Caco-2 (cell line): ENCODE measurements at regions not wholly inside any gene's neighbourhood (a gene's known extent, or its start where the extent isn't known, plus 50 kb on each side); places are given as distances from the start of the nearest gene placed in this dataset.
"Not testable (repeated sequence)": the region's sequence is repeated elsewhere in the genome, so short reads cannot be mapped to it uniquely, and the experiment has no call there.

Source experiments
- BruUV-seq: library from RNA; stranded (reverse); fragments of 400-500 nt; replicated peaks from 2 replicates; lab custom pipeline; 2021; lab: Mats Ljungman, UMichigan
- CTCF ChIA-PET: fragments of 300-600 bp; sonication (Branson Sonifier 250); formaldehyde crosslinking; loops from one replicate; lab custom pipeline; 2022; ENCODE audit warnings: antibody characterized with exemption; lab: Charles Lee
- POLR2A ChIA-PET: fragments of 300-600 bp; sonication (Branson Sonifier 250); formaldehyde crosslinking; loops from one replicate; lab custom pipeline; 2022; ENCODE audit warnings: antibody characterized with exemption; lab: Charles Lee
- DNase-seq, 2 experiments: peaks; one replicate each; pipeline versions ENCODE4 v3.0.0 to v3.0.0-alpha.2; 2020 to 2022
- H3K27me3 ChIP-seq: replicated peaks from 2 replicates; pipeline ENCODE4 v1.6.0; 2011; ENCODE audit warnings: low read length; ENCODE audit not compliant: control insufficient read depth, insufficient read depth
- H3K36me3 ChIP-seq: 2 replicates; pipeline ENCODE4 v1.5.1; 2011; ENCODE audit warnings: low read length; ENCODE audit not compliant: control insufficient read depth, insufficient read depth
- H3K4me1 ChIP-seq: fragments of 250-450 bp; sonication (Bioruptor Pico); 2 replicates; pipeline ENCODE4 v1.5.1; 2020; ENCODE audit warnings: mild to moderate bottlenecking
- H3K4me3 ChIP-seq: 2 replicates; pipeline ENCODE4 v1.5.1; 2011; ENCODE audit warnings: low read depth, mild to moderate bottlenecking, control low read depth, low read length
- H3K9me3 ChIP-seq: fragments of 250-450 bp; sonication (Bioruptor Pico); 2 replicates; pipeline ENCODE4 v1.5.1; 2020; ENCODE audit warnings: mild to moderate bottlenecking, moderate library complexity
- H3K27ac Mint-ChIP-seq: one replicate; pipeline ENCODE4 v1.8.0; 2022; ENCODE audit warnings: mixed read lengths; ENCODE audit not compliant: unreplicated experiment
- H3K27me3 Mint-ChIP-seq: one replicate; pipeline ENCODE4 v1.8.0; 2022; ENCODE audit warnings: mixed read lengths; ENCODE audit not compliant: insufficient read depth, unreplicated experiment
- H3K36me3 Mint-ChIP-seq: one replicate; pipeline ENCODE4 v1.8.0; 2022; ENCODE audit warnings: mild to moderate bottlenecking, mixed read lengths; ENCODE audit not compliant: insufficient read depth, unreplicated experiment
- H3K4me1 Mint-ChIP-seq: one replicate; pipeline ENCODE4 v1.8.0; 2022; ENCODE audit warnings: low read depth, mixed read lengths; ENCODE audit not compliant: unreplicated experiment
- H3K4me3 Mint-ChIP-seq: one replicate; pipeline ENCODE4 v1.8.0; 2022; ENCODE audit warnings: mild to moderate bottlenecking, moderate library complexity, mixed read lengths; ENCODE audit not compliant: unreplicated experiment
- H3K9me3 Mint-ChIP-seq: one replicate; pipeline ENCODE4 v1.8.0; 2022; ENCODE audit warnings: mixed read lengths; ENCODE audit not compliant: unreplicated experiment
- CTCF ChIP-seq, 2 experiments: fragments of 200-600 bp in 1 of 2; IDR thresholded peaks; 1 replicate in 1 of 2; 2 replicates in 1 of 2; pipeline versions ENCODE4 v1.5.1 to v1.8.0; 2011 to 2022; ENCODE audit warnings: antibody characterized with exemption in 1 of 2, control low read depth in 1 of 2, inconsistent platforms in 1 of 2, low read depth in 1 of 2, low read length in 1 of 2, mild to moderate bottlenecking in 1 of 2, moderate library complexity in 1 of 2; ENCODE audit not compliant: insufficient read depth in 1 of 2, severe bottlenecking in 1 of 2, unreplicated experiment in 1 of 2
- intact Hi-C: fragments of 100-400 bp; cut with micrococcal nuclease; formaldehyde crosslinking; loops from one replicate; pipeline ENCODE4 v1.10.0; 2022; ENCODE audit not compliant: unreplicated experiment

- DNase-seq = no peak
- intact Hi-C loops = no loop called here
- no peaks in the 10 kb centered on the region for H3K27me3 ChIP-seq
- Mint-ChIP-seq H3K4me1 (no peaks in the 10 kb centered on the region), H3K9me3 (no peaks in the 10 kb centered on the region), H3K27me3 (peaks cover 2% of the 10 kb centered on the region), H3K36me3 (no peaks in the 10 kb centered on the region), H3K27ac (no peak overlapping the region), H3K4me3 (no peak overlapping the region)
- no peaks in the 10 kb centered on the region for H3K36me3 ChIP-seq
- TF ChIP-seq CTCF (IDR thresholded peaks at IDR 0.05; ENCODE audit: insufficient read depth in 1 of 2, low read depth in 1 of 2, low read length in 1 of 2, severe bottlenecking in 1 of 2, unreplicated experiment in 1 of 2) = no peak
- ChIA-PET CTCF (no interaction called here), POLR2A (no interaction called here)
- no peak overlapping the region for H3K4me3 ChIP-seq
- BruUV-seq = no TSS peak
- no peaks in the 10 kb centered on the region for H3K9me3 ChIP-seq
- no peaks in the 10 kb centered on the region for H3K4me1 ChIP-seq
Measured at GRCh38 chr6:94562846-94563245, 1014.5 kb upstream of the MANEA start.

- H3K4me1 Mint-ChIP-seq = no peaks in the 10 kb centered on the region
- Histone ChIP-seq H3K4me3 (no peak overlapping the region), H3K36me3 (no peaks in the 10 kb centered on the region), H3K4me1 (no peaks in the 10 kb centered on the region), H3K27me3 (no peaks in the 10 kb centered on the region), H3K9me3 (no peaks in the 10 kb centered on the region)
- intact Hi-C loops = no loop called here
- TF ChIP-seq CTCF (IDR thresholded peaks at IDR 0.05; ENCODE audit: insufficient read depth in 1 of 2, low read depth in 1 of 2, low read length in 1 of 2, severe bottlenecking in 1 of 2, unreplicated experiment in 1 of 2) = no peak
- no peak overlapping the region for H3K27ac Mint-ChIP-seq
- no peak overlapping the region for H3K4me3 Mint-ChIP-seq
- no peaks in the 10 kb centered on the region for H3K36me3 Mint-ChIP-seq
- no peak for DNase-seq
- no TSS peak for BruUV-seq
- H3K9me3 Mint-ChIP-seq = no peaks in the 10 kb centered on the region
- ChIA-PET CTCF (no interaction called here), POLR2A (no interaction called here)
- H3K27me3 Mint-ChIP-seq = peaks cover 2% of the 10 kb centered on the region
Measured at GRCh38 chr6:94559829-94560537, 1017.4 kb upstream of the MANEA start.

- not testable (repeated sequence) for H3K4me1 Mint-ChIP-seq, H3K4me3 Mint-ChIP-seq
Measured at GRCh38 chr6:94557207-94557606, 1020.1 kb upstream of the MANEA start.

More at GRCh38 chr6:94557207-94557606, 1020.1 kb upstream of the MANEA start:
- H3K36me3 Mint-ChIP-seq, H3K27ac Mint-ChIP-seq, H3K9me3 ChIP-seq, H3K27me3 Mint-ChIP-seq, H3K27me3 ChIP-seq, H3K9me3 Mint-ChIP-seq, H3K4me1 ChIP-seq, H3K4me3 ChIP-seq, CTCF ChIA-PET, POLR2A ChIA-PET, BruUV-seq, intact Hi-C loops, DNase-seq, H3K36me3 ChIP-seq: not testable (repeated sequence)
